H9 (cell line): ENCODE measurements at regions not wholly inside any gene's neighbourhood (a gene's known extent, or its start where the extent isn't known, plus 50 kb on each side); places are given as distances from the start of the nearest gene placed in this dataset.

ENCODE experiments used
- DNase-seq: peaks from one replicate; pipeline ENCODE4 v3.0.0-alpha.2; 2017
- H2AFZ ChIP-seq: one replicate; pipeline ENCODE4 v1.6.1; 2013; ENCODE audit warnings: mild to moderate bottlenecking, low read length, control low read depth, moderate library complexity
- H2AK5ac ChIP-seq: 2 replicates; pipeline ENCODE4 v1.6.1; 2013; ENCODE audit warnings: low read length, control low read depth, mixed read lengths; ENCODE audit not compliant: insufficient read length
- H2BK120ac ChIP-seq: one replicate; pipeline ENCODE4 v1.6.1; 2013; ENCODE audit warnings: low read depth, mild to moderate bottlenecking, low read length, control low read depth, inconsistent platforms; ENCODE audit not compliant: poor library complexity, severe bottlenecking
- H2BK12ac ChIP-seq: 2 replicates; pipeline ENCODE4 v1.6.1; 2013; ENCODE audit warnings: low read length, control low read depth, mixed read lengths, low read depth; ENCODE audit not compliant: insufficient read length
- H2BK15ac ChIP-seq: 2 replicates; pipeline ENCODE4 v1.6.1; 2013; ENCODE audit warnings: low read depth, low read length, control low read depth
- H2BK20ac ChIP-seq: one replicate; pipeline ENCODE4 v1.6.1; 2013; ENCODE audit warnings: low read depth, mild to moderate bottlenecking, low read length, control low read depth, inconsistent platforms; ENCODE audit not compliant: poor library complexity, severe bottlenecking
- H2BK5ac ChIP-seq: 2 replicates; pipeline ENCODE4 v1.6.1; 2013; ENCODE audit warnings: low read length, control low read depth, mixed read lengths; ENCODE audit not compliant: insufficient read length
- H3K14ac ChIP-seq: 2 replicates; pipeline ENCODE4 v1.6.1; 2013; ENCODE audit warnings: low read length, control low read depth; ENCODE audit not compliant: insufficient read depth
- H3K18ac ChIP-seq: 2 replicates; pipeline ENCODE4 v1.6.1; 2013; ENCODE audit warnings: low read depth, mild to moderate bottlenecking, mixed read lengths, low read length, control low read depth; ENCODE audit not compliant: insufficient read length
- H3K23ac ChIP-seq: 2 replicates; pipeline ENCODE4 v1.6.1; 2013; ENCODE audit warnings: low read length, control low read depth, mixed read lengths, low read depth; ENCODE audit not compliant: insufficient read length
- H3K23me2 ChIP-seq: 2 replicates; pipeline ENCODE4 v1.6.1; 2013; ENCODE audit warnings: low read depth, mild to moderate bottlenecking, mixed read lengths, low read length, control low read depth; ENCODE audit not compliant: insufficient read length, poor library complexity, severe bottlenecking
- H3K27ac ChIP-seq: 2 replicates; pipeline ENCODE4 v1.5.1; 2013; ENCODE audit warnings: low read length, control low read depth, mixed read lengths, low read depth; ENCODE audit not compliant: insufficient read length
- H3K27me3 ChIP-seq: 2 replicates; pipeline ENCODE4 v1.6.1; 2013; ENCODE audit warnings: low read length, control low read depth, inconsistent platforms; ENCODE audit not compliant: insufficient read depth
- H3K4ac ChIP-seq: 2 replicates; pipeline ENCODE4 v1.6.1; 2013; ENCODE audit warnings: low read depth, mild to moderate bottlenecking, control low read depth, inconsistent platforms, low read length, moderate library complexity
- H3K4me1 ChIP-seq: 2 replicates; pipeline ENCODE4 v1.6.1; 2013; ENCODE audit warnings: low read length, control low read depth, inconsistent platforms; ENCODE audit not compliant: insufficient read depth
- H3K4me2 ChIP-seq: 2 replicates; pipeline ENCODE4 v1.6.1; 2013; ENCODE audit warnings: low read length, control low read depth, mixed read lengths; ENCODE audit not compliant: insufficient read length, insufficient read depth
- H3K56ac ChIP-seq: 2 replicates; pipeline ENCODE4 v1.6.1; 2013; ENCODE audit warnings: low read depth, mild to moderate bottlenecking, mixed read lengths, low read length, control low read depth; ENCODE audit not compliant: insufficient read length
- H3K79me1 ChIP-seq: 2 replicates; pipeline ENCODE4 v1.6.1; 2013; ENCODE audit warnings: low read depth, mild to moderate bottlenecking, moderate library complexity, low read length, control low read depth, inconsistent platforms; ENCODE audit not compliant: insufficient read depth, poor library complexity, severe bottlenecking
- H3K79me2 ChIP-seq: 2 replicates; pipeline ENCODE4 v1.6.1; 2013; ENCODE audit warnings: low read length, control low read depth, inconsistent platforms; ENCODE audit not compliant: insufficient read depth
- H3K9ac ChIP-seq: 2 replicates; pipeline ENCODE4 v1.6.1; 2013; ENCODE audit warnings: low read length, control low read depth, mixed read lengths; ENCODE audit not compliant: insufficient read length; ENCODE audit errors: extremely low read depth
- H3K9me3 ChIP-seq: one replicate; pipeline ENCODE4 v1.6.1; 2013; ENCODE audit warnings: low read depth, low read length, inconsistent platforms; ENCODE audit not compliant: control insufficient read depth
- H3T11ph ChIP-seq: one replicate; pipeline ENCODE4 v1.6.1; 2013; ENCODE audit warnings: mild to moderate bottlenecking, low read length, control low read depth, inconsistent platforms
- H4K20me1 ChIP-seq: one replicate; pipeline ENCODE4 v1.6.1; 2013; ENCODE audit not compliant: control insufficient read depth, insufficient read length, insufficient read depth
- H4K5ac ChIP-seq: 2 replicates; pipeline ENCODE4 v1.6.1; 2013; ENCODE audit warnings: low read depth, mild to moderate bottlenecking, mixed read lengths, low read length, control low read depth; ENCODE audit not compliant: insufficient read length
- H4K8ac ChIP-seq: replicated peaks from 2 replicates; pipeline ENCODE4 v1.6.1; 2013; ENCODE audit warnings: low read length, control low read depth, mixed read lengths, low read depth; ENCODE audit not compliant: insufficient read length
- H4K91ac ChIP-seq: 2 replicates; pipeline ENCODE4 v1.6.1; 2013; ENCODE audit warnings: low read depth, mild to moderate bottlenecking, moderate library complexity, mixed read lengths, low read length, control low read depth; ENCODE audit not compliant: insufficient read length
- H3K27ac Mint-ChIP-seq, 3 experiments: 2 replicates in 2 of 3; 3 replicates in 1 of 3; pipeline ENCODE4 v1.8.0; 2020 to 2021; ENCODE audit warnings: mixed read lengths in 3 of 3, mild to moderate bottlenecking in 1 of 3, moderate library complexity in 1 of 3
- H3K27me3 Mint-ChIP-seq: 2 replicates; pipeline ENCODE4 v1.8.0; 2021; ENCODE audit warnings: low read depth, mild to moderate bottlenecking, moderate library complexity, mixed read lengths
- H3K36me3 Mint-ChIP-seq, 3 experiments: 2 replicates in 2 of 3; 3 replicates in 1 of 3; pipeline ENCODE4 v1.8.0; 2020 to 2021; ENCODE audit warnings: low read depth in 3 of 3, mixed read lengths in 3 of 3; ENCODE audit not compliant: insufficient read depth in 1 of 3
- H3K4me1 Mint-ChIP-seq, 2 experiments: 2 replicates each; pipeline ENCODE4 v1.8.0; 2020; ENCODE audit warnings: mixed read lengths in 2 of 2
- H3K4me3 Mint-ChIP-seq, 2 experiments: 2 replicates in 1 of 2; 3 replicates in 1 of 2; pipeline ENCODE4 v1.8.0; 2020 to 2021; ENCODE audit warnings: mild to moderate bottlenecking in 2 of 2, mixed read lengths in 2 of 2, moderate library complexity in 1 of 2
- H3K9me3 Mint-ChIP-seq, 2 experiments: 2 replicates in 1 of 2; 3 replicates in 1 of 2; pipeline ENCODE4 v1.8.0; 2020; ENCODE audit warnings: mild to moderate bottlenecking in 2 of 2, mixed read lengths in 2 of 2, moderate library complexity in 1 of 2
- CTCF ChIP-seq: fragments of 200-600 bp; sonication (generic); conservative IDR thresholded peaks from 3 replicates; pipeline ENCODE4 v1.8.0; 2021; ENCODE audit warnings: antibody characterized with exemption, mild to moderate bottlenecking
- WGBS: extraction: QIAGEN DNeasy Blood & Tissue Kit; methylation state at CpG from one replicate; pipeline ENCODE4 v1.1.7; 2013; ENCODE audit warnings: missing lambda C conversion rate, low lambda C conversion rate, mixed read lengths; ENCODE audit not compliant: insufficient read length; ENCODE audit errors: extremely low coverage; 5-methylcytosine and 5-hydroxymethylcytosine counted together

GRCh38 chr10:113292086-113292485, 260.8 kb upstream of the HABP2 start:
- H3K4me2 ChIP-seq = no peak overlapping the region
- WGBS = no CpG with 5 or more reads among the region's 3 CpGs
- H3K23me2 ChIP-seq = no peaks in the 10 kb centered on the region
- H3K79me2 ChIP-seq = no peaks in the 10 kb centered on the region
- Mint-ChIP-seq H3K4me3 (no peak overlapping the region), H3K27ac (no peak overlapping the region), H3K9me3 (no peaks in the 10 kb centered on the region), H3K27me3 (no peaks in the 10 kb centered on the region), H3K36me3 (no peaks in the 10 kb centered on the region), H3K4me1 (peaks cover 0 to under 1% of the 10 kb centered on the region in 2 experiments; a peak in 2 of 4 replicates)
- H2BK120ac ChIP-seq = no peak overlapping the region
- no peak overlapping the region for H3K18ac ChIP-seq
- no peak overlapping the region for H2AFZ ChIP-seq
- H2BK20ac ChIP-seq = no peak overlapping the region
- no peak for DNase-seq
- 0 out of 2 replicates have a peak, but pooled peaks cover 2% of the 10 kb centered on the region for H3K27me3 ChIP-seq
- no peak overlapping the region for H2BK12ac ChIP-seq
- H3K79me1 ChIP-seq = no peaks in the 10 kb centered on the region
- TF ChIP-seq CTCF = no peak
- H4K20me1 ChIP-seq = no peaks in the 10 kb centered on the region
- H4K5ac ChIP-seq = no peak overlapping the region
- H3K23ac ChIP-seq = no peak overlapping the region
- H3K9me3 ChIP-seq = no peaks in the 10 kb centered on the region
- H3K4me1 ChIP-seq = no peaks in the 10 kb centered on the region
- H3K9ac ChIP-seq = no peak overlapping the region
- no peak overlapping the region for H3K4ac ChIP-seq
- H2BK5ac ChIP-seq = no peak overlapping the region
- H2BK15ac ChIP-seq = no peak overlapping the region
- no peak overlapping the region for H4K91ac ChIP-seq
- no peak overlapping the region for H3K27ac ChIP-seq
- no peak overlapping the region for H2AK5ac ChIP-seq
- H4K8ac ChIP-seq = no peak overlapping the region
- no peak overlapping the region for H3K56ac ChIP-seq
- H3T11ph ChIP-seq = no peak overlapping the region
- H3K14ac ChIP-seq = no peak overlapping the region
